ENCODE measurements at regions not wholly inside any gene's neighbourhood (a gene's known extent, or its start where the extent isn't known, plus 50 kb on each side); places are given as distances from the start of the nearest gene placed in this dataset.

DNA sequence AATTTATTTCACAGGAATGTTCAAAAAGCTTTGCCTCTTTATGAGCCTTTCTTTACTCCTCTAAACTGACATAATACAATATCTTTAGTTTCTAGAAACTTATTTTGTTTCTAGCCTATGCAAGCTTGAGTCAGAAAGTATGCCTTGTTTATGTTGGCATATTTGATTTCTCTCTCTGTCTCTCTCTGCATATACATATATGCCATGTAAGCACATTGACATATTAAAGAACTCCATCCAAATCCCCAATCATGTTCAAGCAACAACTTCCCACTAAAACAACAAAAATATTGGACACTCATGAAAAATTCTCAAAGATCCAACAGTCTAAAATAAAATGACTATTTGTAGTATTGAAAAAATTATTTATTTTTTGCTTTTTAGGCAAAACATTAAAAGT, 1651.2 kb upstream of the ACVR2A start (continued):
- no peak for TF ChIP-seq ZSCAN16 (tag by site-specific recombination; IDR thresholded peaks at IDR 0.05)
- TF ChIP-seq, protein P1, sequence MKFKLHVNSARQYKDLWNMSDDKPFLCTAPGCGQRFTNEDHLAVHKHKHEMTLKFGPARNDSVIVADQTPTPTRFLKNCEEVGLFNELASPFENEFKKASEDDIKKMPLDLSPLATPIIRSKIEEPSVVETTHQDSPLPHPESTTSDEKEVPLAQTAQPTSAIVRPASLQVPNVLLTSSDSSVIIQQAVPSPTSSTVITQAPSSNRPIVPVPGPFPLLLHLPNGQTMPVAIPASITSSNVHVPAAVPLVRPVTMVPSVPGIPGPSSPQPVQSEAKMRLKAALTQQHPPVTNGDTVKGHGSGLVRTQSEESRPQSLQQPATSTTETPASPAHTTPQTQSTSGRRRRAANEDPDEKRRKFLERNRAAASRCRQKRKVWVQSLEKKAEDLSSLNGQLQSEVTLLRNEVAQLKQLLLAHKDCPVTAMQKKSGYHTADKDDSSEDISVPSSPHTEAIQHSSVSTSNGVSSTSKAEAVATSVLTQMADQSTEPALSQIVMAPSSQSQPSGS (tag by site-specific recombination; IDR thresholded peaks at IDR 0.05; ENCODE audit: low read depth): no peak
- TF ChIP-seq, protein P2, sequence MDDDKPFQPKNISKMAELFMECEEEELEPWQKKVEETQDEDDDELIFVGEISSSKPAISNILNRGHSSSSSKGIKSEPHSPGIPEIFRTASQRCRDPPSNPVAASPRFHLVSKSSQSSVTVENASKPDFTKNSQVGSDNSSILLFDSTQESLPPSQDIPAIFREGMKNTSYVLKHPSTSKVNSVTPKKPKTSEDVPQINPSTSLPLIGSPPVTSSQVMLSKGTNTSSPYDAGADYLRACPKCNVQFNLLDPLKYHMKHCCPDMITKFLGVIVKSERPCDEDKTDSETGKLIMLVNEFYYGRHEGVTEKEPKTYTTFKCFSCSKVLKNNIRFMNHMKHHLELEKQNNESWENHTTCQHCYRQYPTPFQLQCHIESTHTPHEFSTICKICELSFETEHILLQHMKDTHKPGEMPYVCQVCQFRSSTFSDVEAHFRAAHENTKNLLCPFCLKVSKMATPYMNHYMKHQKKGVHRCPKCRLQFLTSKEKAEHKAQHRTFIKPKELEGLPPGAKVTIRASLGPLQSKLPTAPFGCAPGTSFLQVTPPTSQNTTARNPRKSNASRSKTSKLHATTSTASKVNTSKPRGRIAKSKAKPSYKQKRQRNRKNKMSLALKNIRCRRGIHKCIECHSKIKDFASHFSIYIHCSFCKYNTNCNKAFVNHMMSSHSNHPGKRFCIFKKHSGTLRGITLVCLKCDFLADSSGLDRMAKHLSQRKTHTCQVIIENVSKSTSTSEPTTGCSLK (tag by site-specific recombination; IDR thresholded peaks at IDR 0.05): no peak
- TF ChIP-seq ZNF623 (tag by site-specific recombination; IDR thresholded peaks at IDR 0.05): no peak
- TF ChIP-seq ZBTB48 (tag by site-specific recombination; IDR thresholded peaks at IDR 0.05): no peak

DNA sequence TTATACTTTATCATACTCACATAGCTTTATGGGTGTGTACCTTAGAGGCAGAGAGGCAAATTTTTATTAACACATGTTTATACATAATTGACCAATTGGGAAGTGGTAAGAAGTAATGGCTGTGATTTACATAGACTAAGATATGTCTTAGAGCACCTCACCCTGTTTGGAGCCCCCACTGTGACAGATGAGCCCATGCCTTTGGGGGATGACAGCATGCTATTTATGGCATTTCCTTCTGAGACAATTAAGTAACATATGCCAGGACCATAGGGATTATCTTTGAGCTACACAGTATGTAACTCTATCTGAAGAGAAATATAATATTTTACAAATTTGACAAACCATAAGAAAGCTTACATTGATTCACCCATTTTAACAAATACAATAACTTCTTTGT, 1655.3 kb upstream of the ACVR2A start:
- TF ChIP-seq, protein P3, sequence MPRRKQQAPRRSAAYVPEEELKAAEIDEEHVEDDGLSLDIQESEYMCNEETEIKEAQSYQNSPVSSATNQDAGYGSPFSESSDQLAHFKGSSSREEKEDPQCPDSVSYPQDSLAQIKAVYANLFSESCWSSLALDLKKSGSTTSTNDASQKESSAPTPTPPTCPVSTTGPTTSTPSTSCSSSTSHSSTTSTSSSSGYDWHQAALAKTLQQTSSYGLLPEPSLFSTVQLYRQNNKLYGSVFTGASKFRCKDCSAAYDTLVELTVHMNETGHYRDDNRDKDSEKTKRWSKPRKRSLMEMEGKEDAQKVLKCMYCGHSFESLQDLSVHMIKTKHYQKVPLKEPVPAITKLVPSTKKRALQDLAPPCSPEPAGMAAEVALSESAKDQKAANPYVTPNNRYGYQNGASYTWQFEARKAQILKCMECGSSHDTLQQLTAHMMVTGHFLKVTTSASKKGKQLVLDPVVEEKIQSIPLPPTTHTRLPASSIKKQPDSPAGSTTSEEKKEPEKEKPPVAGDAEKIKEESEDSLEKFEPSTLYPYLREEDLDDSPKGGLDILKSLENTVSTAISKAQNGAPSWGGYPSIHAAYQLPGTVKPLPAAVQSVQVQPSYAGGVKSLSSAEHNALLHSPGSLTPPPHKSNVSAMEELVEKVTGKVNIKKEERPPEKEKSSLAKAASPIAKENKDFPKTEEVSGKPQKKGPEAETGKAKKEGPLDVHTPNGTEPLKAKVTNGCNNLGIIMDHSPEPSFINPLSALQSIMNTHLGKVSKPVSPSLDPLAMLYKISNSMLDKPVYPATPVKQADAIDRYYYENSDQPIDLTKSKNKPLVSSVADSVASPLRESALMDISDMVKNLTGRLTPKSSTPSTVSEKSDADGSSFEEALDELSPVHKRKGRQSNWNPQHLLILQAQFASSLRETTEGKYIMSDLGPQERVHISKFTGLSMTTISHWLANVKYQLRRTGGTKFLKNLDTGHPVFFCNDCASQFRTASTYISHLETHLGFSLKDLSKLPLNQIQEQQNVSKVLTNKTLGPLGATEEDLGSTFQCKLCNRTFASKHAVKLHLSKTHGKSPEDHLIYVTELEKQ (tag by site-specific recombination; IDR thresholded peaks at IDR 0.05; ENCODE audit: borderline replicate concordance): no peak
- Histone ChIP-seq H3K27ac (ENCODE audit: extremely low read depth, low read depth, low read length) (no peak overlapping the region), H3K9me3 (ENCODE audit: control insufficient read depth, insufficient read depth, low read depth, low read length) (no peaks in the 10 kb centered on the region), H3K4me3 (ENCODE audit: low read depth, low read length) (no peak overlapping the region), H3K36me3 (ENCODE audit: control insufficient read depth in 2 of 2, insufficient read depth in 1 of 2, low read length in 2 of 2) (no peaks in the 10 kb centered on the region), H3K4me1 (ENCODE audit: control insufficient read depth, insufficient read depth, low read length) (no peaks in the 10 kb centered on the region; the same call in 1 of the 2 replicates)
- POLR2A ChIA-PET: no interaction called here
- CTCF ChIA-PET: no interaction called here

DNA sequence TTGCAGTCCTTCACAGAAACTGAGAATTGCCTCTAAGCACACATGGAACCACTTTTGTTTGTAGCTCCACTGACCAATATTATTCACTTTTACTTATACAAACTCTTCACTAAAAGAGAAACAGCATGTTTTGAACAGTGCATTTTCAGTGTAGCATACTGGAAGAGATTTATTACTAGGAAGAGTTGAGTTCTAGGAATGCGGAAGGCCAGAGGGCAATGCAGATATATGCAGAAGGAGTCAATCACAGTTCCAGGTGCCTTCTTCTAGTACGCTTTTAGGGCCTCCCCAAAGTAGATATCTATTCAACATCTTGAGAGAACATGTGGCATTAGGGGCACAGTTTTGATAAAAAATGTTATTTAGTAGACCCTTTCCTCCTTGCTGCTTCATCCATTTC, 1654.0 kb upstream of the ZEB2 start:
- CTCF ChIA-PET: no interaction called here
- TF ChIP-seq ZFHX2 (tag by site-specific recombination; conservative IDR thresholded peaks at IDR 0.05) (no peak), ZNF202 (tag by site-specific recombination; IDR thresholded peaks at IDR 0.05; ENCODE audit: borderline replicate concordance) (no peak), ZNF843 (tag by site-specific recombination; IDR thresholded peaks at IDR 0.05) (no peak), ZNF747 (tag by site-specific recombination; IDR thresholded peaks at IDR 0.05) (no peak), ZNF707 (tag by site-specific recombination; IDR thresholded peaks at IDR 0.05) (no peak), ZNF184 (tag by site-specific recombination; IDR thresholded peaks at IDR 0.05) (no peak), ZNF19 (tag by site-specific recombination; IDR thresholded peaks at IDR 0.05; ENCODE audit: low read depth) (no peak), ZFP3 (tag by site-specific recombination; IDR thresholded peaks at IDR 0.05; ENCODE audit: low read depth) (no peak), ZNF624 (tag by site-specific recombination; IDR thresholded peaks at IDR 0.05) (no peak), ZBTB8A (tag by site-specific recombination; IDR thresholded peaks at IDR 0.05) (no peak), ZNF626 (tag by site-specific recombination; IDR thresholded peaks at IDR 0.05) (no peak), GLIS2 (tag by site-specific recombination; IDR thresholded peaks at IDR 0.05) (no peak), ZBTB7A (tag by site-specific recombination; IDR thresholded peaks at IDR 0.05; ENCODE audit: low read depth) (no peak), ZNF391 (tag by site-specific recombination; IDR thresholded peaks at IDR 0.05; ENCODE audit: borderline replicate concordance, low read depth) (no peak)
- TF ChIP-seq, protein P4, sequence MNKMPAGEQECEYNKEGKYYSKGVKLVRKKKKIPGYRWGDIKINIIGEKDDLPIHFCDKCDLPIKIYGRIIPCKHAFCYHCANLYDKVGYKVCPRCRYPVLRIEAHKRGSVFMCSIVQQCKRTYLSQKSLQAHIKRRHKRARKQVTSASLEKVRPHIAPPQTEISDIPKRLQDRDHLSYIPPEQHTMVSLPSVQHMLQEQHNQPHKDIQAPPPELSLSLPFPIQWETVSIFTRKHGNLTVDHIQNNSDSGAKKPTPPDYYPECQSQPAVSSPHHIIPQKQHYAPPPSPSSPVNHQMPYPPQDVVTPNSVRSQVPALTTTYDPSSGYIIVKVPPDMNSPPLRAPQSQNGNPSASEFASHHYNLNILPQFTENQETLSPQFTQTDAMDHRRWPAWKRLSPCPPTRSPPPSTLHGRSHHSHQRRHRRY (tag by site-specific recombination; IDR thresholded peaks at IDR 0.05): no peak
- TF ChIP-seq, protein P5, sequence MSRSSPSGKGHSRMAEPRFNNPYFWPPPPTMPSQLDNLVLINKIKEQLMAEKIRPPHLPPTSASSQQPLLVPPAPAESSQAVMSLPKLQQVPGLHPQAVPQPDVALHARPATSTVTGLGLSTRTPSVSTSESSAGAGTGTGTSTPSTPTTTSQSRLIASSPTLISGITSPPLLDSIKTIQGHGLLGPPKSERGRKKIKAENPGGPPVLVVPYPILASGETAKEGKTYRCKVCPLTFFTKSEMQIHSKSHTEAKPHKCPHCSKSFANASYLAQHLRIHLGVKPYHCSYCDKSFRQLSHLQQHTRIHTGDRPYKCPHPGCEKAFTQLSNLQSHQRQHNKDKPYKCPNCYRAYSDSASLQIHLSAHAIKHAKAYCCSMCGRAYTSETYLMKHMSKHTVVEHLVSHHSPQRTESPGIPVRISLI (tag by site-specific recombination; IDR thresholded peaks at IDR 0.05): no peak
- TF ChIP-seq, protein P6, sequence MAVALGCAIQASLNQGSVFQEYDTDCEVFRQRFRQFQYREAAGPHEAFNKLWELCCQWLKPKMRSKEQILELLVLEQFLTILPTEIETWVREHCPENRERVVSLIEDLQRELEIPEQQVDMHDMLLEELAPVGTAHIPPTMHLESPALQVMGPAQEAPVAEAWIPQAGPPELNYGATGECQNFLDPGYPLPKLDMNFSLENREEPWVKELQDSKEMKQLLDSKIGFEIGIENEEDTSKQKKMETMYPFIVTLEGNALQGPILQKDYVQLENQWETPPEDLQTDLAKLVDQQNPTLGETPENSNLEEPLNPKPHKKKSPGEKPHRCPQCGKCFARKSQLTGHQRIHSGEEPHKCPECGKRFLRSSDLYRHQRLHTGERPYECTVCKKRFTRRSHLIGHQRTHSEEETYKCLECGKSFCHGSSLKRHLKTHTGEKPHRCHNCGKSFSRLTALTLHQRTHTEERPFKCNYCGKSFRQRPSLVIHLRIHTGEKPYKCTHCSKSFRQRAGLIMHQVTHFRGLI (tag by site-specific recombination; IDR thresholded peaks at IDR 0.05): no peak

More for the DNA sequence above, 1654.0 kb upstream of the ZEB2 start:
- Histone ChIP-seq H3K36me3 (ENCODE audit: control insufficient read depth in 2 of 2, insufficient read depth in 1 of 2, low read length in 2 of 2) (no peaks in the 10 kb centered on the region), H3K4me1 (ENCODE audit: control insufficient read depth, insufficient read depth, low read length) (no peaks in the 10 kb centered on the region), H3K9me3 (ENCODE audit: control insufficient read depth, insufficient read depth, low read depth, low read length) (no peaks in the 10 kb centered on the region), H3K27ac (ENCODE audit: extremely low read depth, low read depth, low read length) (no peak overlapping the region), H3K4me3 (ENCODE audit: low read depth, low read length) (no peak overlapping the region)
- POLR2A ChIA-PET: no interaction called here

Measured in HEK293 (cell line).